HepG2 (cell line): ENCODE measurements at regions not wholly inside any gene's neighbourhood (a gene's known extent, or its start where the extent isn't known, plus 50 kb on each side); places are given as distances from the start of the nearest gene placed in this dataset.

ENCODE experiments used
- ATAC-seq: fragments of 200-7000 bp; cut with Tn5 transposase; 3 replicates; pipeline ENCODE4 v1.9.1; 2020; ENCODE audit warnings: mild to moderate bottlenecking, moderate library complexity
- BruUV-seq: library from RNA; stranded (reverse); fragments of 400-500 nt; replicated peaks from 2 replicates; lab custom pipeline; 2021; lab: Mats Ljungman, UMichigan
- CTCF ChIA-PET: fragments of 300-600 bp; formaldehyde crosslinking; extraction: SDS; loops from one replicate; lab custom pipeline; 2021; ENCODE audit warnings: low total read pairs, inconsistent platforms, low intra/inter-chr PET ratio; lab: Yijun Ruan, JAX
- POLR2A ChIA-PET: fragments of 350-600 bp; sonication (Branson Sonifier 250); formaldehyde crosslinking; loops from one replicate; lab custom pipeline; 2020; ENCODE audit warnings: antibody characterized with exemption, inconsistent platforms; lab: Yijun Ruan, JAX
- DNase-seq: peaks from one replicate; pipeline ENCODE4 v3.0.0-alpha.2; 2015; ENCODE audit warnings: low spot score
- FAIRE-seq: peaks from 3 replicates; lab custom pipeline; 2011; peaks lifted over from hg19 to GRCh38; lab: Jason Lieb, UNC
- H2AFZ ChIP-seq: one replicate; pipeline ENCODE4 v1.6.1; 2011; ENCODE audit warnings: low read length, inconsistent platforms
- H3K27ac ChIP-seq: fragments of 300-600 bp; 3 replicates; pipeline ENCODE4 v1.8.0; 2011; ENCODE audit warnings: mixed run types, mild to moderate bottlenecking, mixed read lengths, low read length, inconsistent platforms; ENCODE audit not compliant: insufficient read depth; ENCODE audit errors: extremely low read length
- H3K27me3 ChIP-seq, 2 experiments: fragments of 200-600 bp in 1 of 2; 2 replicates in 1 of 2; 3 replicates in 1 of 2; pipeline versions ENCODE4 v1.6.0 to v1.8.0; 2011; ENCODE audit warnings: low read length in 2 of 2, mild to moderate bottlenecking in 2 of 2, moderate library complexity in 2 of 2, inconsistent platforms in 1 of 2; ENCODE audit not compliant: insufficient read depth in 2 of 2, control insufficient read depth in 1 of 2
- H3K36me3 ChIP-seq, 2 experiments: fragments of 200-600 bp in 1 of 2; replicated peaks in 1 of 2; 2 replicates in 1 of 2; 3 replicates in 1 of 2; pipeline versions ENCODE4 v1.5.1 to v1.8.0; 2011; ENCODE audit warnings: low read length in 2 of 2, inconsistent platforms in 1 of 2; ENCODE audit not compliant: insufficient read depth in 2 of 2, control insufficient read depth in 1 of 2
- H3K4me1 ChIP-seq: 2 replicates; pipeline ENCODE4 v1.5.1; 2012; ENCODE audit warnings: low read length, inconsistent platforms; ENCODE audit not compliant: insufficient read depth
- H3K4me2 ChIP-seq: 2 replicates; pipeline ENCODE4 v1.6.0; 2011; ENCODE audit warnings: low read depth, low read length, inconsistent platforms
- H3K4me3 ChIP-seq, 3 experiments: fragments of 200-600 bp in 1 of 3; sonication (generic), shearing (Covaris generic) in 1 of 3; replicated peaks in 1 of 3; 2 replicates each; pipeline ENCODE4 v1.5.1; 2011 to 2016; ENCODE audit warnings: low read length in 3 of 3, inconsistent platforms in 2 of 3, low read depth in 2 of 3, mild to moderate bottlenecking in 2 of 3, control low read depth in 1 of 3, mixed read lengths in 1 of 3; ENCODE audit not compliant: insufficient read depth in 1 of 3
- H3K79me2 ChIP-seq: one replicate; pipeline ENCODE4 v1.6.1; 2011; ENCODE audit warnings: low read length, inconsistent platforms; ENCODE audit not compliant: insufficient read depth
- H3K9ac ChIP-seq: 2 replicates; pipeline ENCODE4 v1.6.0; 2011; ENCODE audit warnings: mild to moderate bottlenecking, low read depth, low read length, inconsistent platforms; ENCODE audit not compliant: insufficient read depth
- H3K9me3 ChIP-seq: 2 replicates; pipeline ENCODE4 v1.5.1; 2012; ENCODE audit warnings: mild to moderate bottlenecking, low read length
- H4K20me1 ChIP-seq: 2 replicates; pipeline ENCODE4 v1.6.0; 2011; ENCODE audit warnings: inconsistent platforms, mild to moderate bottlenecking, low read length, moderate library complexity; ENCODE audit not compliant: insufficient read depth
- KDM4B ChIP-seq: sonication (generic); formaldehyde crosslinking; IDR thresholded peaks from 2 replicates; pipeline ENCODE4 v1.4.0; 2020; ENCODE audit warnings: missing genetic modification reagents
- KLF11 ChIP-seq: IDR thresholded peaks from 2 replicates; pipeline ENCODE4 v1.6.1; 2016; ENCODE audit warnings: missing compliant biosample characterization
- LBX2 ChIP-seq: sonication (generic); formaldehyde crosslinking; IDR thresholded peaks from 2 replicates; pipeline ENCODE4 v1.5.0; 2020; ENCODE audit warnings: missing genetic modification reagents, mild to moderate bottlenecking, borderline replicate concordance
- RNF2 ChIP-seq: fragments of 450-650 bp; conservative IDR thresholded peaks from 2 replicates; pipeline ENCODE4 v1.6.1; 2016; ENCODE audit warnings: low read depth
- TEF ChIP-seq: sonication (generic); formaldehyde crosslinking; IDR thresholded peaks from 2 replicates; pipeline ENCODE4 v1.5.0; 2020; ENCODE audit warnings: missing genetic modification reagents
- ZNF234 ChIP-seq: sonication (generic); formaldehyde crosslinking; conservative IDR thresholded peaks from 2 replicates; pipeline ENCODE4 v1.5.1; 2020; ENCODE audit warnings: mild to moderate bottlenecking, missing genetic modification reagents
- WGBS: methylation state at CpG from one replicate; pipeline ENCODE4 v1.1.6; 2017; ENCODE audit warnings: low lambda C conversion rate; 5-methylcytosine and 5-hydroxymethylcytosine counted together
- in situ Hi-C: cut with HindIII; loops from 2 replicates; pipeline ENCODE4 v1.10.0; 2017; ENCODE audit warnings: low pct_unique_long_range_greater_than_20kb; ENCODE audit not compliant: extremely low pct_ligation_motif_present
- intact Hi-C: fragments of 100-400 bp; cut with micrococcal nuclease; formaldehyde crosslinking; loops from one replicate; pipeline ENCODE4 v1.10.0; 2022; ENCODE audit not compliant: unreplicated experiment

DNA sequence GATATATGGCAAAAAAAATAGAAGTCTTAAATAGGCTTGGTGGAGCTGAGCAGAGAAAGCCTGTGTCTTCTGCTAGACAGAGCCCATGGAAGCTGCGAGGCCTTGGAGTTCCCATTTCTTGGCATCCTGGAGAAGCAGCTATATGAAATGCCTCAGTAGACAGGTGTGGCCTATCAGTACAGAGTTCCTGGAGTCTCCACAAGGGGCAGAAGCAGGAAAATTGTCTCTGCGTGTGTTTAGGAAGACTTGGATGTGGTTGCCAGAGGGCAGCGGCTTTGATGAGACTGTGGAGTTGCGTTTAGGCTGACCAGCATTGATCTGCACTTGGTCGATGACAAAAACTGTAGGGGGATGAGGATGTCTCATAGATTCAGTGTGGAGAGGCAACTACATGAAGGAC lies 334.5 kb upstream of the SEL1L start:
- WGBS, result 31% methylated on average over 5 of the region's 5 CpGs
- no peak overlapping the region for H3K9ac ChIP-seq
- no peak for FAIRE-seq

GRCh38 chr14:81871706-81872105 lies 338.1 kb upstream of the SEL1L start:
- no peak for FAIRE-seq
- POLR2A ChIA-PET, result no interaction called here
- no peak overlapping the region for H3K9ac ChIP-seq

More for the DNA sequence above, 334.5 kb upstream of the SEL1L start:
- Histone ChIP-seq H3K79me2 (no peaks in the 10 kb centered on the region), H3K27me3 (no peaks in the 10 kb centered on the region), H3K36me3 (no peaks in the 10 kb centered on the region), H3K4me1 (no peaks in the 10 kb centered on the region), H3K4me3 (no peak overlapping the region), H3K4me2 (no peak overlapping the region), H2AFZ (no peak overlapping the region), H4K20me1 (no peaks in the 10 kb centered on the region), H3K27ac (no peak overlapping the region), H3K9me3 (peaks cover 74% of the 10 kb centered on the region)
- in situ Hi-C loops, result no loop called here
- ATAC-seq (0 out of 3 replicates have a peak, but pooled peaks have one; percentile 38), DNase-seq (no peak)
- POLR2A ChIA-PET, result no interaction called here
- CTCF ChIA-PET, result no interaction called here
- BruUV-seq, result no TSS peak
- intact Hi-C loops, result no loop called here
- TF ChIP-seq RNF2, result no peak

More at GRCh38 chr14:81871706-81872105, 338.1 kb upstream of the SEL1L start:
- no peaks in the 10 kb centered on the region for H3K27me3 ChIP-seq
- TF ChIP-seq TEF (no peak), ZNF234 (no peak), KLF11 (CRISPR knock-in tag) (no peak), LBX2 (CRISPR knock-in tag) (no peak), KDM4B (no peak)
- DNase-seq (no peak), ATAC-seq (no peak)
- no peak overlapping the region for H3K4me3 ChIP-seq
- CTCF ChIA-PET, result no interaction called here
- no peaks in the 10 kb centered on the region for H4K20me1 ChIP-seq
- H3K27ac ChIP-seq, result no peak overlapping the region
- BruUV-seq, result no TSS peak
- in situ Hi-C loops, result no loop called here
- H3K36me3 ChIP-seq, result no peaks in the 10 kb centered on the region
- H3K4me1 ChIP-seq, result no peaks in the 10 kb centered on the region
- no peak overlapping the region for H3K4me2 ChIP-seq
- intact Hi-C loops, result no loop called here
- H3K79me2 ChIP-seq, result no peaks in the 10 kb centered on the region
- H2AFZ ChIP-seq, result no peak overlapping the region
- peaks cover 91% of the 10 kb centered on the region for H3K9me3 ChIP-seq
- WGBS, result 2% methylated on average over 2 of the region's 2 CpGs
